Stimulated activated CD8-positive, alpha-beta memory T cell treated with anti-CD3 and anti-CD28 coated beads, Interleukin-2, amount 100 ng/mL, for 48 hours (primary cell): ENCODE measurements at regions not wholly inside any gene's neighbourhood (a gene's known extent, or its start where the extent isn't known, plus 50 kb on each side); places are given as distances from the start of the nearest gene placed in this dataset.
"Not testable (repeated sequence)": the region's sequence is repeated elsewhere in the genome, so short reads cannot be mapped to it uniquely, and the experiment has no call there.

Experiments
- DNase-seq, 2 donors: peaks; one replicate each; pipeline ENCODE4 v3.0.0-alpha.2; 2020; ENCODE audit warnings: low read depth in 2 of 2

GRCh38 chr12:61564466-61564865 lies 695.7 kb upstream of the USP15 start:
- DNase-seq = no peak

GRCh38 chr12:61566183-61566582 lies 694.0 kb upstream of the USP15 start:
- DNase-seq = no peak

- no peak for DNase-seq
These were observed 685.9 kb upstream of the USP15 start for GRCh38 chr12:61574339-61574738.

- DNase-seq = no peak
These were observed 675.3 kb upstream of the USP15 start for GRCh38 chr12:61584943-61585342.

GRCh38 chr12:61590864-61591263 lies 669.3 kb upstream of the USP15 start:
- DNase-seq = not testable (repeated sequence)

GRCh38 chr12:61610143-61610542 lies 650.1 kb upstream of the USP15 start:
- DNase-seq = no peak

- no peak for DNase-seq
These were observed 630.5 kb upstream of the USP15 start for GRCh38 chr12:61629702-61630101.

GRCh38 chr12:61646639-61647038 lies 613.6 kb upstream of the USP15 start:
- no peak for DNase-seq

GRCh38 chr12:61647566-61647965 lies 612.6 kb upstream of the USP15 start:
- no peak for DNase-seq

- no peak for DNase-seq
These were observed 607.9 kb upstream of the USP15 start for GRCh38 chr12:61652265-61652664.

- no peak for DNase-seq
These were observed 605.5 kb upstream of the USP15 start for GRCh38 chr12:61654698-61655097.

- DNase-seq = no peak
These were observed 605.0 kb upstream of the USP15 start for GRCh38 chr12:61655241-61655640.

- no peak for DNase-seq
These were observed 592.5 kb upstream of the USP15 start for GRCh38 chr12:61667676-61668075.

GRCh38 chr12:61676520-61676919 lies 583.7 kb upstream of the USP15 start:
- DNase-seq = no peak

- DNase-seq = no peak
These were observed 572.8 kb upstream of the USP15 start for GRCh38 chr12:61687407-61687806.

GRCh38 chr12:61694214-61694613 lies 566.0 kb upstream of the USP15 start:
- no peak for DNase-seq

- no peak for DNase-seq
These were observed 558.7 kb upstream of the USP15 start for GRCh38 chr12:61701471-61701870.

GRCh38 chr12:61706783-61707182 lies 553.4 kb upstream of the USP15 start:
- DNase-seq = no peak

GRCh38 chr12:61713121-61713520 lies 547.1 kb upstream of the USP15 start:
- DNase-seq = no peak

GRCh38 chr12:61717986-61718385 lies 542.2 kb upstream of the USP15 start:
- no peak for DNase-seq

- DNase-seq = no peak
These were observed 520.3 kb upstream of the USP15 start for GRCh38 chr12:61739925-61740324.

- no peak for DNase-seq
These were observed 509.6 kb upstream of the USP15 start for GRCh38 chr12:61750604-61751003.

- no peak for DNase-seq
These were observed 506.0 kb upstream of the USP15 start for GRCh38 chr12:61754214-61754613.

- no peak for DNase-seq
These were observed 502.2 kb upstream of the USP15 start for GRCh38 chr12:61757831-61758505.
